NCI-H82 (cell line): ENCODE measurements at regions not wholly inside any gene's neighbourhood (a gene's known extent, or its start where the extent isn't known, plus 50 kb on each side); places are given as distances from the start of the nearest gene placed in this dataset.
"Not testable (repeated sequence)": the region's sequence is repeated elsewhere in the genome, so short reads cannot be mapped to it uniquely, and the experiment has no call there.

Source experiments
- DNase-seq: peaks from one replicate; lab custom pipeline; 2025; lab: John Stamatoyannopoulos, UW

DNA sequence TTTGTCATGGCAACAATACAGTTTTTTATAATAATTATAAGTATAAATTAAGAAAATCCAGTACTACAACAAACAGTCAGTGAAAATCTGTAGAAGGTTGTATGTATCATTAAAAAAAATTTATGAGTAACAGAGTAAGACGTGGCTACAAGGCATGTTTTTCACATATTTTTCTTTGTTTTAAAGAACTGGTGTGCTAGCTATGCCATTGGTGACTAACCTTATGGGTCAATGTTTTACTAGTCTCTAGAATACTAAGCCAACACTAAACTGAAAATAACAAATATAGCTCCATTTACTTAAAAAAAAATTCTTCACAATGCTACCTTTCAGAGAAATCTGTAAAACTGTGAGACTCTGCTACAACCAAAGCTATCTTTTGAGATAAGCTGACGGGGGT, 261.5 kb downstream of the ADGRL2 start:
- no peak for DNase-seq

DNA sequence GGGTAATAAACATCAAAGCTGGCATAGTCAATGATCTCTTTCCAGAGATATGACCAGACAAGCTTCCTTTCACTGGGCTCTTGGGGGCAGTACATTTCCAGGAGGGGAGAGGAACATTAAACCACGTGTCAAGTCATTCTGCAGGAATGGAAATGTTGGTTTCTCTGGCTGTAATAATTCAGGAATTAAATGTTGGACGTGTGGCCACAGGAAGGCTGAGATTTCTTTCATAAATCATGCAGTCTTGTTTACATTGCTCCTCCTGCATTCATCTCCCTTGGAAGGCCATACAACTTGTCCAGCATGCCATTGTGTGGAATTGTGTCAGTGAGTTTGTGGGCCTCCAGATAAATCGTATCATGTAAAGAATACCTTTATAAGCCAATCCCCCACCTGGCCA, 259.2 kb downstream of the ADGRL2 start:
- no peak for DNase-seq

DNA sequence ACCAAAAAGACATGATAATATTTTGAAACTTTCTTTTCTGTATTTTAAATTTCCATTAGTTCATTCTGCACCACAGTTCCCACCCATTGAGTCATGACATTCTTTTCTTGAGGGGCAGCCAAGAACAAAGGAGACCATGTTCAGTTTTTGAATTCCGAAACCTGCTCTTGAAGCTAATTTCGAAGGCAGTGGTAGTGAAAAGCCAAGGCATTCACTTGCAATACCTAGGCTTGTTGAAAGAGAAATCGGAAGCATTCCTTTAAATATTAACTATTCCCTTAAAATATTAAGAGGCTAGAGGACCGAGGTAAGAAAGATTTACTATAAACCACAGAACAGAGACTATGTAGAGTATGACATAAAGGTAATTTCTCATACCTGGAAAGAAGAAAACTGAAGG, 256.3 kb downstream of the ADGRL2 start:
- DNase-seq = no peak

DNA sequence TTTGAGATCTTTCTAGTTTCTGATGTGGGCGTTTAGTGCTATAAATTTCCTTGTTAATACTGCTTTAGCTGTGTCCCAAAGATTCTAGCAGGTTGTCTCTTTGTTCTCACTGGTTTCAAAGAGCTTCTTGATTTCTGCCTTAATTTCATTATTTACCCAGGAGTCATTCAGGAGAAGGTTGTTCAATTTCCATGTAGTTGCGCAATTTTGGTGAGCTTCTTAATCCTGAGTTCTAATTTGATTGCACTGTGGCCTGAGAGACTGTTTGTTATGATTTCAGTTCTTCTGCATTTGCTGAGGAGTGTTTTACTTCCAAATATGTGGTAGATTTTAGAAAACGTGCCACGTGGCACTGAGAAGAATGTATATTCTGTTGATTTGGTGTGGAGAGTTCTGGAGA, 254.6 kb downstream of the ADGRL2 start:
- not testable (repeated sequence) for DNase-seq

DNA sequence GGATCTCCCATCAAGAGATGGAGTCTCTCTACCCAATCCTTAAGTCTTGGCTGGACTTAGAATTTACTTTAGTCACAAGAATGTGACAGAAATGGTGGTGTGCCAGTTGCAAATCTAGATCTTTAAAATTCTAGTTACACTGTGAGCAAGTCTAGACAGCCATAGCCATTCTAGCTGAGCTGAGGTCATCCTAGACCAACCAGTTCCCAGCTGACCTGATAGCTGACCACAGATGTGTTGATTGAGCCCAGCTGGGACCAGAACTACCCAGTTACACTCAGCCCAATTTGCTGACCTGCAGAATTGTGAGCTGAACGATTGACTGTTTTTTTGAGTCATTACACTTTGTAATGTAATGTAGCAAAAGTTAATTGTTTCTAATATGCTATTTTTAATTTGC, 251.8 kb downstream of the ADGRL2 start:
- DNase-seq = no peak

DNA sequence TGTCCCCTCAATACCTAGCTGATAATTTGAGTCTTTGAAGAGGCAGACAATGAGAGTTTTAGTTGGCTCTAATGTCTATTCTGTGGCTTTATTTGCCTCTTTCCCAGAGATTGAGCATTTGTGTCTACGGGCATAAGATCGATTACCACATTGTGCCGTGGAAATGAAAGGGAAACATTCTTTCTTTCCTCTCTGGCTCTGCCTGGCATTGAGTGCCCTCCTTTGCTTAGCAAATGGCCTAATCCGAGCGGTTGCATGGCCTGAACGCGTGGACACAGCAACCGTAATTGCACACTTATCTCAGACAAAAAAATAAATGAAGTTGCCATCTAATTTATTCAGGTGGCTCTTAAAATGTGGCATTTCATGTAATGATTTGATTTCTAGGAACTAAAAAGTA, 247.9 kb downstream of the ADGRL2 start:
- no peak for DNase-seq

DNA sequence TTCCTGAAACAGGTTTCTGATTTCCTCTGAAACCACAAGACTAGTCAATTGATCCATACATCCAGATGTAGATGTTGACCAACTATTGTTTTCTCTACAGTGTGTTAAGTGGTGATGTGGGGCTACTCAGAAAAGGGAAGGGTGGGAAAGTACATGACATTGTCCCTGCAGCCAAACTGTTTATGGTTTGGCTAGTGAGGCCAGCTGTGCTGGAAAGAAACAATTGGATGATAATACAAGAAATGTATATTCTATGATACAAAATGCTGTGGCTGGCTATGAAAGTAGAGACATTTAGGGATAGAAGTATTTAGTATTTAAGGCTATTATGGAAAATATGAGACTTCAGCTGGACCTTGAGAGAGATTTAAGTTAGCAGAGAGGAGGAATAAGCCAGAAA, 244.5 kb downstream of the ADGRL2 start:
- DNase-seq = no peak

DNA sequence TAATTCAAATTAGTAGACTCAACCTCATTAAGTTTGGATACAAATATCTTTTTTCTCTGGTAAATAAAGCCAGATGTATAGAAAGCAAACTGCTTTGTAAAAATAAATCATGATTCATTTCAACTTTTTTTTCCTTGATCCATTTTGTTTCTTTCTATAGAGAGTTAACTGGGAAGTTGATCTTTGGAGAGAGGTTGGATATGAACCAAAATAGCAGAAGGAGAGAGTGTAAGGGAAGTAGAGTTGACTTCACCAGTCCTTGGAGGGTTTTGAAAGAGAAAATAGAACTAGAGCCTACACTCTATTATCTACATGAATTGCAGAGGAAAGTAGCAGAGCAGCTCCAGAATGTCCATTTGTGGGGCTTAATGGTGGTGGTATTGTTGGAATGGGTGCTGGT, 243.8 kb downstream of the ADGRL2 start:
- no peak for DNase-seq

DNA sequence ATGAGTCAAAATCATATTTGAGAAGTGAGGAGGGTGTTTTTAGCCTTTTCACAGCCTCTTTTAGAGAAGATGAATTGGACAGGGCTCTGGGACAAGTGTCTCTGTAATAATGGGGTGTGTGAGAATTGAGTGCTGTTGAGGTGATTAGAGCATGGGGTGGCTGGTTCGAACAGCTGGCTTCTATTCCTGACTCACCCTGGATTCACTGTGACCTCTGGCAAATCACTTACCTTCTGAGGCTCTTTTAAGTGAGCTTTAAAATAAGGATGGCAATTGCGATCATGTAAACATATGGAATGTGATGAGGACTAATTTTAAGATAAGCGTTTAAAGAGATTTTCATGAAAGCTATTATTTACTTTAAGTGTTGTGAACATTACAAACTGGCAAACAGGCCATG, 243.4 kb downstream of the ADGRL2 start:
- DNase-seq = peak; percentile 7

DNA sequence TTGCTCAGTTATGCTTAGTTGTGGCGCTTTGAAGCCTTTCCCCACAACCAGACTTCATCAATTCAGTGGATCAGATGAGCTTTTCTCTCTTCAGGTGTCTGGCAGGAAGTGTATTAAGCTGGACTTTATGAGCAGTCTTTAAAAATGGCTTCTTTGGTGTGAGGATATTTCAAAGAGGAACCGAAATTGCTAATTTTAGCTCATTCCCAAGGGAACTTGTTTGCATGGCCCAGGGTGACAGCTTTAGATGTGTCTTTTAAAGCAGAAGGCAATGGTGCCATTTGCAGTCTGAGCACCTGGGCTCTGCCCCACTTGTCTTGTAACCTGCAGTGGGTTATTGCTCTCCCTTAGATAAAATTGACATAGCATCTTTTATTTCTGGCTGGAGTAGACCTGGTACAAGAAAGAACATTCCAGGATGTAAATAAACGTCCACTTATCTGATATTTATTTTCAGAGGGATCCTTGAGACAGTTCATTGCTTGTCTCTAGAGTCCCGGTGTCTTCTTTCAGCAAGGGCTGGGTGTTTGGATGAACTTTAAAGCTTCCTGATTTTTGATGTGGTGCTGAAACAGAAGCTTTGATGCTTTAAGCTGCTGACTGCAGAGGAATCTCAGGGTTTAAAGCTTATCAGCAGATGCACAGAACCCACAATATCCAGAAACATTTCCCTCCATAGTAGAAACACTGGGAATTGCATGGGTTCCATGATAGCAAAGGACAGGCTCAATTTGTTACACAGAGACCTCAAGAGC, 241.7 kb downstream of the ADGRL2 start:
- DNase-seq = no peak
